HG02938 (cell line): ENCODE measurements at regions not wholly inside any gene's neighbourhood (a gene's known extent, or its start where the extent isn't known, plus 50 kb on each side); places are given as distances from the start of the nearest gene placed in this dataset.

ENCODE experiments used
- ATAC-seq: cut with Tn5 transposase; IDR thresholded peaks from one replicate; pipeline ENCODE4 v1.9.1; 2021; ENCODE audit warnings: mild to moderate bottlenecking, moderate library complexity; ENCODE audit not compliant: unreplicated experiment

DNA sequence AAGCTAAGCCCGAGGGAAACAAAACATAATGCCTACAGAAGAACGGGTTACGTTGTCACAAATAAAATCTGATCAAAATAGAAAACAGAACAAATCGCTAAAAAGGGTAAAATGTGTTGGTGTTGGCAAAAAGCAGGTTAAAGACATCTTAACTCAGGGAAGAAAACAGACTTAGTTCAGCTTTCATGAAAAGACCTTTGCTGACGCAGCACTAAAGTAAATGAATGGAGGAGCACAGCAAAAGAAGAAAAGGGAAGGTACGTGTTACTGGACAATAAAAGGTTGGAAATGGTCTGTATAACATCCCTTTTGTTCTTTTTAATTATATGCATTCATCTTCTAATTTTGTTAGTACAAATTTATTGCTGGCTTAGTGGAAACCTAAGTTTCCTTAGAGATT lies 117.4 kb upstream of the DSEL start:
- ATAC-seq = no peak

GRCh38 chr18:67621906-67622305 lies 105.4 kb upstream of the DSEL start:
- ATAC-seq = no peak

- ATAC-seq = no peak
Observed at GRCh38 chr18:67621049-67621713, 104.7 kb upstream of the DSEL start.

GRCh38 chr18:67618061-67618460 lies 101.5 kb upstream of the DSEL start:
- no peak for ATAC-seq

GRCh38 chr18:67615876-67616275 lies 99.4 kb upstream of the DSEL start:
- ATAC-seq = no peak

- no peak for ATAC-seq
Observed at GRCh38 chr18:67613731-67614130, 97.2 kb upstream of the DSEL start.

- ATAC-seq = no peak
Observed at GRCh38 chr18:67612281-67612680, 95.8 kb upstream of the DSEL start.

DNA sequence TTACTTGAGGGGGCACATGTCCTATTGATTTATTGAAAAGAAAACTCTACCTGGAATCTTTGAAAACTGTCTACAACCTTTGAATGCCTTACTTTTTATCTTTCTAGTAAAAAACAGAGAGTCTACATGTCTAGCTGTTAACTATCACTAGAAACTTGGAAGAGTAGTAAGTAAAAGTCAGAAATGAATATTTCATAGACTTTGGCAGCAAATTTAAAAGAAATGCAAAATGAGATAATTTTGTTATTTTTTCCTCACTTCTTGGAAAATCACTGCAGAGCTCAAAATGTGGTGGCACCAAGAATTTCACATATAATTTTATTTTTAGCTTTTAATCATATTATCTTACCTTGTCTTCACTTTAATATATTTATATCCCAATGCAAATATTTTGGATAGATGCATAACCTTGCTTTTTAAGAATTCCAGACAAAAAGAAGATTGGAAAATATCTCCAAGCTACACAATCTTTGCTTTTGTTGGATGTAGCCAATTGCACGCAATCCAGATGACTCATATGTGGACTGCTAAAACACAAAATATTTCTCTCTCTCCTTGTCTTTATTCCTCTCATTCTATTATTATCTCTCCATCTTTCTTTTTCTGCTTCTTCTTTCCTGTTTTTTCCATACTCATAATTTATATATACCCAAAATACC lies 92.2 kb upstream of the DSEL start:
- no peak for ATAC-seq

DNA sequence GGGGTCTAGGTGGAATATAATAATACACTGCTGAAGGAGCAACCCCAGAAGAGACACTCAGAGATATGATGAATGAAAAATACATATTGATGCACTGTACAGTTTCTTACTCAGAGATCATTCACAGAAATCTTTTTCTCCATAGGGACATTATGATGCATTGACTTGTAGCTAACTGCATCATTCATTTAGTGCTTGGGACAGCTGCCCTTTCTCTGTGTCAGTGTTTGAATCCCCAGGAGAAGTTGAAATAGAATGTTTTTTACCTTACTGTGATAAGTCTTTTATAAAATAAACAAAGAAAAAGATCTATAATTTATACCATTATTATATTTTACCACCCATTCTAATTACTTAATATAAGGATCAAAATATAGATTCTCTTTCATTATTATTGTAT lies 91.7 kb upstream of the DSEL start:
- ATAC-seq = no peak

DNA sequence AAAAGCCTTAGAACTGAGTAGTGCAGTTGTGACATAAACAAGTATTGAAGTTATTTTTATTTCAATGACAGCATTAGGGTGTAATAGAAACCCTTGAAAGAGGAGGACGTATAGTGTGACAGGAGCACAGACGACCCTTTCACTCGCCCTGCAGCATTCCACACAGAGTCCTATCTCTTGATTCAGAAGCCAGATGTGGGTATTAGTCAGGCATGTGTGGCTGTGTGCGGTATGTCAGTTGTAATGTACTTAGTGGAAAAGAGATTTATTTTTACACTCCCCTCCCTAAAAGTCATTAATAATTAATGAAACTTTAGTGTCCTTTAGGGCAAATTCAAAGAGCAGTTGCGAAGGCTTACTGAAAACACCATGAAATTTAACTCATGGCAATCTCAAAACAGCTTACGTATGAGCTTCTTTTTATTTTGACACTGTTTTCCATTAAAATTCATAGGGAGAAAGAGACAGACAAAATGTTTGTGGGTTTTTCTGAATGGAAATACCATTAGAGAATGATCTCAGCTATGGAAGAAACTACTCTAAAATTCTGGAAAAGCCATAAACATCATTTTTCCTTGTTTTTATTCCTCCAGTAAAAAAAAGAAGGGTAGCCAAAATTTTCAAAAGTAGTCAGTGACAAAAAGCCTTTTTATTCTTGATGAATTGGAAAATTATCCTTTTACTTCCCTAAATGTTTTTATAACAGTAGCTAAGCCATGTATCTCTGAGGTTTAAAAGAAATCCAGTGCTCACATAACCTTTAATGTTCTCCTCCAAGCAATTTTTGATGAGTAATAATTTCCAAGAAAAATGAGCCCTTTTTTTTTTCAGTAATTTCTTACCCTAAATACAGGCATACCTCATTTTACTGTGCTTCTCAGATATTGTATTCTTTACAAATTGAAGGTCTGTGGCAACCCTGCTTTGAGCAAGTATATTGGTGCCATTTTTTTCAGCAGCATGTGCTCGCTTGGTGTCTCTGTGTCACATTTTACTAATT lies 84.0 kb upstream of the DSEL start:
- ATAC-seq = no peak

DNA sequence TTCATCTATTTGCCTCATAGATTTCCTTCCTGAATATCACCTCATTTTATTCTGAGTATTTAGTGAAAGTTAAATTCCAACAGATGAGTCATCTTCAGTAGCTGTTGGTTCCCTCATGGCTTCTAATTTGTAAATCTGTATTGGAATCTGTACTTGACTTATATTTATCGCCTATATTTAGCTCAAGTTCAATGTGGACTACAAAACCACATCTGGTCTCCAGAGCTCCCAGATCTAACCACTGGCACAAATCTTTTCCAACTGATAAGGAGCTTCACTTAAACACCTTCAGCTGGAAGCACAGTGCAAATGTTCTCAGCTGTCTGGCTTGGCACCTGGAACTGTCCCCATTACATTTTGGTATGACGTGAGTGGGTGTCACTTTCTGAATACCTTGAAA lies 82.8 kb upstream of the DSEL start:
- ATAC-seq = no peak

GRCh38 chr18:67597759-67598158 lies 81.2 kb upstream of the DSEL start:
- no peak for ATAC-seq

DNA sequence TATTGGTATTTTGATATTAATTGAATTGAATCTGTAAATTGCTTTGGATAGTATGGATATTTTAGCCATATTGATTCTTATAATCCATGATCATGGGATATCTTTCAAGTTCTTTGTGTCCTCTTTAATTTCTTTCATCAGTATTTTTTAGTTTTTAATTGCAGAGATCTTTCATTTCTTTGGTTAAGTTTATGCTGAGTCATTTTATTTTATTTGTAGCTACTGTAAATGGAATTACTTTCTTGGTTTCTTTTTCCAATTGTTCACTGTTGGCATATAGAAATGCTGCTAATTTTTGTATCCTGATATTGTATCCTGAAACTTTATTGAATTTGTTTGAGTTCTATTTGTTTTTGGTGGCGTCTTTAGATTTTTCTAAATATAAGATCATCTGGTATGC lies 79.5 kb upstream of the DSEL start:
- ATAC-seq = no peak

- no peak for ATAC-seq
Observed at GRCh38 chr18:67590571-67591141, 74.1 kb upstream of the DSEL start.

- ATAC-seq = no peak
Observed at GRCh38 chr18:67589325-67589724, 72.8 kb upstream of the DSEL start.

DNA sequence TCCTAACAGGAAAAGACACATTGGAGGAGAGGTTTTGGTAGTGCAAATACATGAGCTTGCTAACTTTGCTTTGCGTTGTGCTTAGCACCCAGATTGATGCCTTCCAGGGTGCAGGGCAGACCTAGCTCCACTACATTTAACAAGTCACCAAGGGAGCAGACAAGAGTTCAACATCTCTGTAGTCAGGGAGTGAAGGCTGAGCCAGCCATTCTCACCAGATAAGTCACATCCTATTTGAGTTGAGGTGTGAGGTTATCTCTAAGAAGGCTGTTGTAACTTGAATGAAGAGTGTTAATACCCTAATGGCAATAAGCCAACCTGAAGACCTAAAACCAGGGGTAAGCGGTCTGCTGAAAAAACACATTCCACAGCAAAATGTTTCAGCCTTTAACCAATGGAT lies 69.6 kb upstream of the DSEL start:
- no peak for ATAC-seq

DNA sequence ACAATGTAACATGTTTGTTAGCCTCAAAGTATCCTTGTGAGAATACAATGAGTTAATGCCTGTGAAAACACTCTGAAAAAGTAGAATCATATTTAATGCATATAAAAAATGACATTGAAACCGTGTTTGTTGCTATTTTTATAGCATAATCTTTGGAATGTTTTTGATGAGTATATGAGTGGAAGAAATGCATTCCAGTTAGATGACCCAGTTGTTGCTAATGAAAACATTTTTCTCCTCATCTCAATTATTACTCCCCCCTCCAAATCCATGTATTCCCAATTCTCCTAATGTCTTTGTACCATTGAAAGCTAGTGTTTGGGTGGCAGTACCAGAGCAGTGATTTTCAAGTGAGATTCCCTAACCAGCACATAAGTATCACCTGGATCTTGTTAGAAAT lies 67.1 kb upstream of the DSEL start:
- ATAC-seq = no peak

DNA sequence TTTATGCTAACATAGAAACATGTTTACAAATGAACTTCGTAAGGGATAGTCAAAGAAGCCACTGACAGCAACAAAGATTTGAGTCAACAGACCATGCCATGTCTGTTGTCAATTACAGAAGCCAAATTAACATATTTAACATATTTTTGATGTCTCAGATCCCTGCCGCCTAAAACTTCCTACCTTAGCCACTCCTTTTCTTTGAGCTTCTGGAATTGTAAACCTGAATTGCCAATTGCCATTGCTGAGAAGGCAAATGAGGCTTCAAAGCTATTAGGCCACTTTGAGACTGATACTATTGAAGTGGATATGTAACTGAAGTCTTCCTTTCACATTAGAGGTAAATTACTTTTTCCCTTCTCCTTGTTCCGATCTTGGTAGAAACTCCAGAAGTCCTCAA lies 66.0 kb upstream of the DSEL start:
- no peak for ATAC-seq

DNA sequence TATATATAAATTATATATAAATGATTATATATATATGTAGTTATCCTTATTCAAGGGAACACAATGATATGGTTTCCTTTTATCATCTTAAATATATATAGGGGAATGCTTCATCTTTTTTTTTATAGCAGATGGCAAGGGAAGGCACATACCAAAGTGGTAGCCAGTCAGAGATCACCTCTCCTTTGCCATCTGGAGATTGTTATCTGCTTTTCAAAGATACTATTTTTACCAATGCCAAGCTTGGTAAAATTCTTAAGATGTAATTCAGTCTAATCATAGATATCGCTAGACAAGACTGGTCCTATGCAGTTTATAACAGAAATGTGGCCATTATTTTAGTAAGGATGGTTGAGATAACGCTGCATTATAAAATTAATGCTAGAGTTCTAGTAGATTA lies 64.7 kb upstream of the DSEL start:
- no peak for ATAC-seq

DNA sequence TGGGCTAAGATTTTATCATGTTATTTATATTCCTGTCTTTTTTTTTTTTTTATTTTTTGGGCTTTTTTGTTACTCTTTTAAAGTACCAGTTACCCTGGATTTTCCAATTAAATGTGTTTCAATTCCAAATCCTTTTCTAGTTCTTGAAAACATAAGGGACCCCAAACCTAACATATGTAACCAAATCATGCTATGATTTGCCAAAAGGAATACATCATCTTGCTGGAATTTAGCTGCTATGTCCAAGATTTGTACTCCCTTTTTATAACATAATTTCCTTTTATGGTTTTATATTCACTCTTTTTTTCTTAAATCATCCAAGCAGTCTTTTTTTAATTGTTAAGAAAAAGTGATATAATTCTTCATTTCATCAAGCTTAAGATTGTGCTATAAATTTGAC lies 60.9 kb upstream of the DSEL start:
- ATAC-seq = no peak

DNA sequence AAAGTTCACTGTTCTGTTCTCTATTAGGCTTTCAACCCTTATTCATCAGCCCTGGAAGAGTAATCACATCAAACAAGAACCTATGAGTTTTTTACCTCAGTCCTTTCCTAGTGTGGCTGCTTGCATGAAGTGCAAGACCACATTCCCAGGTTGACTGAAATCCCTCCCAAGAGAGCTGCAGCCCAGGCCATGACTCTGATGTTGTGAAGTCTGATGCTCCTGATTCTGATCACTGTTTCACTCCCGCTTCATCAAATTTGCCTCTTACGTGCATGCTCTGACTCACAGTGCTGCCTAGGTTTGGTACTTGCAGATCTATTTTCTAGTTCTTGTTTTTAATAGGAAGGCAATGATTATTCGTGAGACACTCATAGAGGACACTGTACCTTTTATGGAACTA lies 58.2 kb upstream of the DSEL start:
- no peak for ATAC-seq
